Fibroblast of lung (primary cell): ENCODE measurements at regions not wholly inside any gene's neighbourhood (a gene's known extent, or its start where the extent isn't known, plus 50 kb on each side); places are given as distances from the start of the nearest gene placed in this dataset.
"Not testable (repeated sequence)": the region's sequence is repeated elsewhere in the genome, so short reads cannot be mapped to it uniquely, and the experiment has no call there.

ENCODE experiments used
- DNase-seq, 2 donors: peaks; one replicate each; pipeline versions ENCODE4 v3.0.0 to v3.0.0-alpha.2; 2010; ENCODE audit warnings: low read depth in 2 of 2
- H2AFZ ChIP-seq: 2 replicates; pipeline ENCODE4 v1.5.1; 2012; ENCODE audit warnings: low read length, control low read depth, inconsistent platforms
- H3K27ac ChIP-seq: 2 replicates; pipeline ENCODE4 v1.5.1; 2011; ENCODE audit warnings: low read length, control low read depth; ENCODE audit not compliant: insufficient read depth
- H3K27me3 ChIP-seq: 2 replicates; pipeline ENCODE4 v1.5.1; 2011; ENCODE audit warnings: mild to moderate bottlenecking, low read length; ENCODE audit not compliant: control insufficient read depth, insufficient read depth
- H3K36me3 ChIP-seq: 2 replicates; pipeline ENCODE4 v1.5.1; 2011; ENCODE audit warnings: low read length; ENCODE audit not compliant: control insufficient read depth, insufficient read depth
- H3K4me1 ChIP-seq: 2 replicates; pipeline ENCODE4 v1.5.1; 2011; ENCODE audit warnings: low read length; ENCODE audit not compliant: control insufficient read depth, insufficient read depth; ENCODE audit errors: extremely low read depth
- H3K4me2 ChIP-seq: 2 replicates; pipeline ENCODE4 v1.5.1; 2011; ENCODE audit warnings: low read length, control low read depth; ENCODE audit not compliant: insufficient read depth; ENCODE audit errors: extremely low read depth
- H3K4me3 ChIP-seq, 4 experiments: fragments of 200-600 bp in 1 of 4; sonication (generic) in 1 of 4; replicated peaks in 1 of 4; 2 replicates each; pipeline ENCODE4 v1.5.1; 2011 to 2016; ENCODE audit warnings: low read length in 4 of 4, low read depth in 3 of 4, mild to moderate bottlenecking in 3 of 4, control low read depth in 2 of 4, inconsistent platforms in 1 of 4, mixed read lengths in 1 of 4; ENCODE audit not compliant: insufficient read depth in 1 of 4; ENCODE audit errors: control extremely low read depth in 1 of 4
- H3K79me2 ChIP-seq: 2 replicates; pipeline ENCODE4 v1.5.1; 2012; ENCODE audit warnings: mild to moderate bottlenecking, low read length, inconsistent platforms; ENCODE audit not compliant: control insufficient read depth, insufficient read depth
- H3K9ac ChIP-seq: 2 replicates; pipeline ENCODE4 v1.5.1; 2011; ENCODE audit warnings: mild to moderate bottlenecking, low read length, control low read depth; ENCODE audit not compliant: insufficient read depth
- H3K9me3 ChIP-seq: 2 replicates; pipeline ENCODE4 v1.5.1; 2012; ENCODE audit warnings: low read depth, low read length; ENCODE audit not compliant: control insufficient read depth, insufficient read depth
- H4K20me1 ChIP-seq: 2 replicates; pipeline ENCODE4 v1.5.1; 2011; ENCODE audit warnings: low read length; ENCODE audit not compliant: control insufficient read depth, insufficient read depth; ENCODE audit errors: extremely low read depth
- CTCF ChIP-seq, 2 donors: IDR thresholded peaks in 1 of 2; conservative IDR thresholded peaks in 1 of 2; 1 replicate in 1 of 2; 2 replicates in 1 of 2; pipeline ENCODE4 v1.5.1; 2011 to 2012; ENCODE audit warnings: low read length in 2 of 2, control low read depth in 1 of 2, inconsistent platforms in 1 of 2, low read depth in 1 of 2, mild to moderate bottlenecking in 1 of 2
- EZH2 ChIP-seq: IDR thresholded peaks from 2 replicates; pipeline ENCODE4 v1.5.1; 2012; ENCODE audit warnings: low read length, control low read depth, mild to moderate bottlenecking; ENCODE audit errors: missing control alignments

- Histone ChIP-seq H3K4me3 (no peak overlapping the region), H3K27ac (no peak overlapping the region), H4K20me1 (no peaks in the 10 kb centered on the region), H2AFZ (no peak overlapping the region), H3K36me3 (no peaks in the 10 kb centered on the region), H3K9ac (no peak overlapping the region), H3K4me1 (peaks cover 3% of the 10 kb centered on the region), H3K79me2 (no peaks in the 10 kb centered on the region), H3K4me2 (no peak overlapping the region), H3K27me3 (peaks cover 2% of the 10 kb centered on the region), H3K9me3 (no peaks in the 10 kb centered on the region)
- DNase-seq, result no peak
- no peak for TF ChIP-seq CTCF (conservative IDR thresholded peaks at IDR 0.05 in 1 of 2, IDR thresholded peaks at IDR 0.05 in 1 of 2; ENCODE audit: low read depth in 1 of 2, low read length in 2 of 2)
- TF ChIP-seq EZH2, result no peak
These were observed 77.5 kb upstream of the XPA start for GRCh38 chr9:97774673-97775072.

- H3K36me3 ChIP-seq, result not testable (repeated sequence)
These were observed 74.3 kb upstream of the FOXE1 start for GRCh38 chr9:97778740-97779139.

GRCh38 chr9:97779608-97780007, 73.4 kb upstream of the FOXE1 start:
- DNase-seq, result no peak
- Histone ChIP-seq H3K4me3 (no peak overlapping the region), H2AFZ (no peak overlapping the region), H3K27me3 (peaks cover 7% of the 10 kb centered on the region), H3K9me3 (no peaks in the 10 kb centered on the region), H4K20me1 (no peaks in the 10 kb centered on the region), H3K27ac (no peak overlapping the region), H3K79me2 (no peaks in the 10 kb centered on the region), H3K4me1 (no peaks in the 10 kb centered on the region), H3K4me2 (no peak overlapping the region), H3K9ac (no peak overlapping the region), H3K36me3 (no peaks in the 10 kb centered on the region)
- TF ChIP-seq EZH2 (no peak), CTCF (conservative IDR thresholded peaks at IDR 0.05 in 1 of 2, IDR thresholded peaks at IDR 0.05 in 1 of 2; ENCODE audit: low read depth in 1 of 2, low read length in 2 of 2) (no peak)

More at GRCh38 chr9:97778740-97779139, 74.3 kb upstream of the FOXE1 start:
- DNase-seq, H3K27ac ChIP-seq, H3K27me3 ChIP-seq, H3K9me3 ChIP-seq, H4K20me1 ChIP-seq, H3K79me2 ChIP-seq, H3K4me2 ChIP-seq, H3K9ac ChIP-seq, H2AFZ ChIP-seq, H3K4me3 ChIP-seq, H3K4me1 ChIP-seq: not testable (repeated sequence)

DNA sequence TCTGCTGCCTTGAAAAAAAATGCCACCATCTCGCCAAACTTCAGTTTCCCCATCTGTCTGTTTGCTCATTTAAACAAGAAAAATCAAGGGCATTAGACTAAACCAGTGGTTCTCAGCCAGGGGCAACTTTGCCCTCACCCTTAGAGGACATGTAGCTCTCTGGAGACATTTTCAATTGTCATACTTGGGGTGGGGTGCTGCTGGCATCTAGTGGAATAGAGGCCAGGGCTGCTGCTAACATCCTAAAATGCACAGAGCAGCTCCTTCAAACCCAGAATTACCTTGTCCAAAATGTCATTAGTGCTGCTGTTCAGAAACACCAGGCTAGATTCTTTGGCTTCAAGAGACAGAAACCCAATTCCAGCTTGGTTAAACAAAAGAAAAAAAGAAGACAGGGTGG, 71.1 kb upstream of the FOXE1 start:
- TF ChIP-seq EZH2 (no peak), CTCF (conservative IDR thresholded peaks at IDR 0.05 in 1 of 2, IDR thresholded peaks at IDR 0.05 in 1 of 2; ENCODE audit: low read depth in 1 of 2, low read length in 2 of 2) (no peak)
- no peak for DNase-seq
- H3K4me2 ChIP-seq, result no peak overlapping the region

More for the DNA sequence above, 71.1 kb upstream of the FOXE1 start:
- Histone ChIP-seq H4K20me1 (no peaks in the 10 kb centered on the region), H2AFZ (no peak overlapping the region), H3K9me3 (no peaks in the 10 kb centered on the region), H3K36me3 (no peaks in the 10 kb centered on the region), H3K4me1 (no peaks in the 10 kb centered on the region), H3K79me2 (no peaks in the 10 kb centered on the region), H3K4me3 (no peak overlapping the region), H3K9ac (no peak overlapping the region), H3K27ac (no peak overlapping the region), H3K27me3 (peaks cover 7% of the 10 kb centered on the region)
